ENCODE measurements at regions not wholly inside any gene's neighbourhood (a gene's known extent, or its start where the extent isn't known, plus 50 kb on each side); places are given as distances from the start of the nearest gene placed in this dataset.

DNA sequence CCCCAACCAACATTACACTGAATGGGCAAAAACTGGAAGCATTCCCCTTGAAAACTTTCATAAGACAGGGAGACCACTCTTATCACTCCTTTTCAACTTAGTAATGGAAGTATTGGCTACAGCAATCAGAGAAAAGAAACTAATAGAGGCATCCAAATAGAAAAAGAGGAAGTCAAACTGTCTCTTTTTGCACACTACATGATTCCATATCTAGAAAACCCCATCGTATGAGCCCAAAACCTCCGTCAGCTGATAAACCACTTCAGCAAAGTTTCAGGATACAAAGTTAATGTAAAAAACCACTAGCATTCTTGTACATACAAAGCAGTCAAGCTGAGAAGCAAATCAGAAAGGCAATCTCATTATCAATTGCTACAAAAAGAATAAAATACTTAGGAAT is 580.4 kb upstream of the PTCHD4 start:
- H3K27me3 ChIP-seq: no peaks in the 10 kb centered on the region
- no peaks in the 10 kb centered on the region for H3K36me3 ChIP-seq (ENCODE audit: low read depth, missing control alignments)
- WGBS, 2 donors: 80 to 85% methylated on average over 2 of the region's 2 CpGs
- H3K27ac ChIP-seq: no peak overlapping the region
- H3K9me3 ChIP-seq: no peaks in the 10 kb centered on the region
- H3K4me1 ChIP-seq: no peaks in the 10 kb centered on the region
- intact Hi-C loops (cut with DNase I; ENCODE audit: low total_unique reads): no loop called here
- H3K4me3 ChIP-seq: no peak overlapping the region
- no peak for TF ChIP-seq POLR2A (IDR thresholded peaks at IDR 0.05)
- TF ChIP-seq, protein P1, sequence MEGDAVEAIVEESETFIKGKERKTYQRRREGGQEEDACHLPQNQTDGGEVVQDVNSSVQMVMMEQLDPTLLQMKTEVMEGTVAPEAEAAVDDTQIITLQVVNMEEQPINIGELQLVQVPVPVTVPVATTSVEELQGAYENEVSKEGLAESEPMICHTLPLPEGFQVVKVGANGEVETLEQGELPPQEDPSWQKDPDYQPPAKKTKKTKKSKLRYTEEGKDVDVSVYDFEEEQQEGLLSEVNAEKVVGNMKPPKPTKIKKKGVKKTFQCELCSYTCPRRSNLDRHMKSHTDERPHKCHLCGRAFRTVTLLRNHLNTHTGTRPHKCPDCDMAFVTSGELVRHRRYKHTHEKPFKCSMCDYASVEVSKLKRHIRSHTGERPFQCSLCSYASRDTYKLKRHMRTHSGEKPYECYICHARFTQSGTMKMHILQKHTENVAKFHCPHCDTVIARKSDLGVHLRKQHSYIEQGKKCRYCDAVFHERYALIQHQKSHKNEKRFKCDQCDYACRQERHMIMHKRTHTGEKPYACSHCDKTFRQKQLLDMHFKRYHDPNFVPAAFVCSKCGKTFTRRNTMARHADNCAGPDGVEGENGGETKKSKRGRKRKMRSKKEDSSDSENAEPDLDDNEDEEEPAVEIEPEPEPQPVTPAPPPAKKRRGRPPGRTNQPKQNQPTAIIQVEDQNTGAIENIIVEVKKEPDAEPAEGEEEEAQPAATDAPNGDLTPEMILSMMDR (IDR thresholded peaks at IDR 0.05): no peak
- no peak for DNase-seq

DNA sequence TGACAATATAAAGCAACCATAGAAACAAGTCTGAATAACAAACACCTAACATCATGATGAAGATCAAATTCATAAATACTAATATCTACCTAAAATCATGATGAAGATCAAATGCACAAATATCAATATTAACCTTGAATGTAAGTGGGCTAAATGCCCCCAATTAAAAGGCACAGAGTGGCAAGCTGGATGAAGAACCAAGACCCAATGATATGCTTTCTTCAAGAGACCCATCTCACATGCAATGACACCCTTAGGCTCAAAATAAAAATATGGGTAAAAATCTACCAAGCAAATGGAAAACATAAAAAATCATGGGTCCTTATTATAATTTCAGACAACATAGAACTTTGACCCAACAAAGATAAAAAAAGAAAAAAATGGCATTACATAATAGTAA is 578.5 kb upstream of the PTCHD4 start:
- H3K4me1 ChIP-seq: no peaks in the 10 kb centered on the region
- H3K36me3 ChIP-seq (ENCODE audit: low read depth, missing control alignments): no peaks in the 10 kb centered on the region
- no peaks in the 10 kb centered on the region for H3K9me3 ChIP-seq
- no peak for DNase-seq
- no peaks in the 10 kb centered on the region for H3K27me3 ChIP-seq
- TF ChIP-seq, protein P1 (IDR thresholded peaks at IDR 0.05): no peak
- TF ChIP-seq POLR2A (IDR thresholded peaks at IDR 0.05): no peak
- no peak overlapping the region for H3K4me3 ChIP-seq
- intact Hi-C loops (cut with DNase I; ENCODE audit: low total_unique reads): no loop called here
- H3K27ac ChIP-seq: no peak overlapping the region

DNA sequence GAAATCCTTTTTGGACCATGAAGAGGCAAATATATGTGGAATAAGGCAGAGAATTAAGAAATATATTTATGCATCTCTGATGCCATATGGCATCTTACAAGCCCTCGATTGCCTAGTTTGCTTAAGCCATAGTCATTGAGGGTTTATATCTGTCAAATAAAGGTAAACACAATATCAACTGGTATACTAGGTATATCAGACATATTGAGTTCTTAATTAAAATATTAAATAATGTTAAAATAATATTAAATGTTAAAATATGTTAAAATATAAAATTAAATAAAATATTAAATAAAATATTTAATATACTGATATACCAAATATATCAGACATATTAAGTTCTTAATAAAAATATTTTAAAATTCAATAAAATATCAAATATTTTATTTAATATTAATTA is 567.4 kb upstream of the PTCHD4 start:
- WGBS, 2 donors: 58 to 83% methylated on average over 1 of the region's 1 CpG
- intact Hi-C loops (cut with DNase I; ENCODE audit: low total_unique reads): no loop called here
- Histone ChIP-seq H3K36me3 (ENCODE audit: low read depth, missing control alignments) (no peaks in the 10 kb centered on the region), H3K27ac (no peak overlapping the region), H3K4me1 (no peaks in the 10 kb centered on the region), H3K9me3 (no peaks in the 10 kb centered on the region), H3K4me3 (no peak overlapping the region), H3K27me3 (no peaks in the 10 kb centered on the region)
- no peak for DNase-seq
- TF ChIP-seq, protein P1 (IDR thresholded peaks at IDR 0.05): no peak
- TF ChIP-seq POLR2A (IDR thresholded peaks at IDR 0.05): no peak

DNA sequence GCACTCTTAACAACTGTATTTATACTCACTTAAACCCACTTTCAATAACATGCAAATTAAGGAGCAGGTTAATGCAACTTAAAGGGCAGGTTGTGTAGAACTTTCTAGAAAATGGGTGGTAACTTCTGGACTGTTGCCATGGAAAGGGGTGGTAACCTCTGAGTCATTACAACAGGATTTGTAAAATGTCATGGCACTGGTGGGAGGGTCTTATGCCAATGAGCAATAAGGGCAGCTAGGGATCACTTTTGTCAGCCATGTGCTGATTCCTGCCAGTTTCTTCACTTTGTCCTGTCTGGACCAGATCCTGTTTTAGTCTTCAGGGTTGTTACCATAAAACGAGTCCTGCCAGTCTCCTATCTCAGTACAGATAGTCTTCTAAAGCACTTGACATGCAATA is 560.5 kb upstream of the PTCHD4 start:
- intact Hi-C loops (cut with DNase I; ENCODE audit: low total_unique reads): no loop called here
- no peak for DNase-seq
- 39 to 46% methylated on average over 1 of the region's 1 CpG for WGBS, 2 donors
- no peak overlapping the region for H3K4me3 ChIP-seq
- H3K36me3 ChIP-seq (ENCODE audit: low read depth, missing control alignments): no peaks in the 10 kb centered on the region
- H3K4me1 ChIP-seq: no peaks in the 10 kb centered on the region
- no peaks in the 10 kb centered on the region for H3K9me3 ChIP-seq
- TF ChIP-seq, protein P1 (IDR thresholded peaks at IDR 0.05): no peak
- no peak for TF ChIP-seq POLR2A (IDR thresholded peaks at IDR 0.05)
- no peaks in the 10 kb centered on the region for H3K27me3 ChIP-seq
- no peak overlapping the region for H3K27ac ChIP-seq

DNA sequence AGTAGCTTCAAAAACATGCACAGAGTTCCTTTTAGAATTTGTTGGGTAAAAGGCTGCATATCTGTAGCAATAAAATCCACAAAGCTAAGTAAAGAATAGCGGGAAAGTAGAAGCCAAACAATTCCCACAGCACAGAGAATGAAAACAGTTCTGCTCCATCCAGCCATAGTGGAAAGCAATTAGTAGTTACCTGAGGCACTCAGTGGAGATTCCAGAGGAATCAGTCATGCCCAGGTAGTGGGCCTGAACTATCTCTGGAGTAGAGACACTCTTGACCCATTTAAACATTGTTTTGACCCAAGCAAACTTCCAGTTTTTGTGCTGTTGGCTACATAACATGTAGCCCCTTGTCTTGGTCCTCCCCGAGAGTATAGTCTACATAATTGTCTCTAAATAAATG is 559.5 kb upstream of the PTCHD4 start:
- Histone ChIP-seq H3K27ac (no peak overlapping the region), H3K4me1 (no peaks in the 10 kb centered on the region), H3K27me3 (no peaks in the 10 kb centered on the region), H3K4me3 (no peak overlapping the region), H3K36me3 (ENCODE audit: low read depth, missing control alignments) (no peaks in the 10 kb centered on the region), H3K9me3 (no peaks in the 10 kb centered on the region)
- WGBS, 2 donors: 96 to 97% methylated on average over 2 of the region's 2 CpGs
- TF ChIP-seq, protein P1 (IDR thresholded peaks at IDR 0.05): no peak
- no peak for TF ChIP-seq POLR2A (IDR thresholded peaks at IDR 0.05)
- no peak for DNase-seq
- intact Hi-C loops (cut with DNase I; ENCODE audit: low total_unique reads): no loop called here

All from testis (tissue), 2 donors.